ENCODE measurements at regions not wholly inside any gene's neighbourhood (a gene's known extent, or its start where the extent isn't known, plus 50 kb on each side); places are given as distances from the start of the nearest gene placed in this dataset.

GRCh38 chr11:45597097-45597496, 68.3 kb downstream of the CHST1 start:
- no peak for DNase-seq (ENCODE audit: low read depth in 2 of 2)

- DNase-seq (ENCODE audit: low read depth in 2 of 2): no peak
These were observed 68.9 kb downstream of the CHST1 start for GRCh38 chr11:45596571-45596970.

- no peak for DNase-seq (ENCODE audit: low read depth in 2 of 2)
These were observed 71.4 kb downstream of the CHST1 start for GRCh38 chr11:45593992-45594391.

GRCh38 chr11:45592636-45593035, 72.8 kb downstream of the CHST1 start:
- no peak for DNase-seq (ENCODE audit: low read depth in 2 of 2)

GRCh38 chr11:45590743-45591142, 74.7 kb downstream of the CHST1 start:
- DNase-seq (ENCODE audit: low read depth in 2 of 2): no peak

- no peak for DNase-seq (ENCODE audit: low read depth in 2 of 2)
These were observed 80.2 kb downstream of the CHST1 start for GRCh38 chr11:45585205-45585604.

- no peak for DNase-seq (ENCODE audit: low read depth in 2 of 2)
These were observed 81.3 kb downstream of the CHST1 start for GRCh38 chr11:45583981-45584566.

- peak; percentile 56 to 64 for DNase-seq (ENCODE audit: low read depth in 2 of 2)
These were observed 85.0 kb downstream of the CHST1 start for GRCh38 chr11:45580399-45580798.

- DNase-seq (ENCODE audit: low read depth in 2 of 2): no peak
These were observed 87.1 kb downstream of the CHST1 start for GRCh38 chr11:45578316-45578715.

GRCh38 chr11:45577752-45578151, 87.7 kb downstream of the CHST1 start:
- DNase-seq (ENCODE audit: low read depth in 2 of 2): no peak

GRCh38 chr11:45576461-45577215, 88.8 kb downstream of the CHST1 start:
- no peak for DNase-seq (ENCODE audit: low read depth in 2 of 2)

GRCh38 chr11:45573728-45574127, 91.7 kb downstream of the CHST1 start:
- no peak for DNase-seq (ENCODE audit: low read depth in 2 of 2)

GRCh38 chr11:45572354-45573123, 92.9 kb downstream of the CHST1 start:
- no peak for DNase-seq (ENCODE audit: low read depth in 2 of 2)

- no peak for DNase-seq (ENCODE audit: low read depth in 2 of 2)
These were observed 95.6 kb downstream of the CHST1 start for GRCh38 chr11:45569776-45570175.

- DNase-seq (ENCODE audit: low read depth in 2 of 2): no peak
These were observed 97.4 kb downstream of the CHST1 start for GRCh38 chr11:45568049-45568448.

GRCh38 chr11:45565446-45565988, 99.9 kb downstream of the CHST1 start:
- no peak for DNase-seq (ENCODE audit: low read depth in 2 of 2)

- DNase-seq (ENCODE audit: low read depth in 2 of 2): no peak
These were observed 101.6 kb downstream of the CHST1 start for GRCh38 chr11:45563810-45564209.

- DNase-seq (ENCODE audit: low read depth in 2 of 2): no peak
These were observed 102.3 kb downstream of the CHST1 start for GRCh38 chr11:45563171-45563570.

- DNase-seq (ENCODE audit: low read depth in 2 of 2): no peak
These were observed 104.5 kb downstream of the CHST1 start for GRCh38 chr11:45560913-45561281.

GRCh38 chr11:45560155-45560912, 105.1 kb downstream of the CHST1 start:
- no peak for DNase-seq (ENCODE audit: low read depth in 2 of 2)

GRCh38 chr11:45556851-45557707, 108.3 kb downstream of the CHST1 start:
- DNase-seq (ENCODE audit: low read depth in 2 of 2): no peak
